ENCODE measurements at regions not wholly inside any gene's neighbourhood (a gene's known extent, or its start where the extent isn't known, plus 50 kb on each side); places are given as distances from the start of the nearest gene placed in this dataset.

GRCh38 chr1:25167269-25168192, 64.8 kb downstream of the SYF2 start:
- POLR2A ChIA-PET, result no interaction called here
- no peak overlapping the region for H3K4me3 Mint-ChIP-seq

More at GRCh38 chr1:25167269-25168192, 64.8 kb downstream of the SYF2 start:
- intact Hi-C loops (cut with micrococcal nuclease), result no loop called here
- Histone ChIP-seq H3K4me1 (ENCODE audit: control insufficient read depth in 2 of 2, insufficient read depth in 2 of 2, low read length in 2 of 2) (no peaks in the 10 kb centered on the region), H3K9ac (ENCODE audit: low read length) (no peak overlapping the region), H3K27me3 (replicated peaks in 1 of 4; ENCODE audit: control extremely low read depth in 1 of 4, control insufficient read depth in 3 of 4, insufficient read depth in 4 of 4, low read length in 3 of 4) (peaks cover 0 to 14% (median 0%) of the 10 kb centered on the region in 4 experiments), H3K9me3 (ENCODE audit: control extremely low read depth in 1 of 3, control insufficient read depth in 2 of 3, insufficient read depth in 1 of 3, low read length in 2 of 3) (no peaks in the 10 kb centered on the region), H3K79me2 (ENCODE audit: control insufficient read depth, insufficient read depth, low read length) (no peaks in the 10 kb centered on the region), H3K4me2 (replicated peaks; ENCODE audit: low read depth, low read length, poor library complexity, severe bottlenecking) (no peak overlapping the region), H3K36me3 (replicated peaks in 1 of 2; ENCODE audit: control extremely low read depth in 1 of 2, control insufficient read depth in 1 of 2, extremely low read depth in 1 of 2, insufficient read depth in 2 of 2, low read length in 1 of 2) (no peaks in the 10 kb centered on the region), H3K4me3 (ENCODE audit: control extremely low read depth in 1 of 5, extremely low read depth in 1 of 5, insufficient read depth in 1 of 5, low read depth in 2 of 5, low read length in 4 of 5) (no peak overlapping the region), H3K27ac (ENCODE audit: low read length in 2 of 2) (no peak overlapping the region), H4K20me1 (ENCODE audit: control insufficient read depth, insufficient read depth, low read length, poor library complexity, severe bottlenecking) (no peaks in the 10 kb centered on the region), H2AFZ (ENCODE audit: insufficient read depth, low read depth, low read length, poor library complexity, severe bottlenecking) (no peak overlapping the region)
- H3K4me1 Mint-ChIP-seq, result no peaks in the 10 kb centered on the region
- WGBS (ENCODE audit: insufficient coverage), result 71% methylated on average over 15 of the region's 17 CpGs
- no peaks in the 10 kb centered on the region for H3K9me3 Mint-ChIP-seq (ENCODE audit: insufficient read depth)
- no peak for TF ChIP-seq EZH2 (IDR thresholded peaks at IDR 0.05; ENCODE audit: borderline replicate concordance, insufficient read depth, low read depth, low read length, poor library complexity, severe bottlenecking)
- no peak for TF ChIP-seq CTCF (IDR thresholded peaks at IDR 0.05)
- ATAC-seq (ENCODE audit: low read depth), result no peak
- H3K27ac Mint-ChIP-seq, result no peak overlapping the region
- DNase-seq, result no peak
- peaks cover 14% of the 10 kb centered on the region for H3K27me3 Mint-ChIP-seq
- CTCF ChIA-PET, result no interaction called here
